Pancreas (tissue), 10 donors: ENCODE measurements at regions not wholly inside any gene's neighbourhood (a gene's known extent, or its start where the extent isn't known, plus 50 kb on each side); places are given as distances from the start of the nearest gene placed in this dataset.

Experiments
- ATAC-seq, 4 donors: fragments of 200-7000 bp; cut with Tn5 transposase; one replicate each; pipeline versions ENCODE4 v1.8.0 to v1.9.1; 2020; ENCODE audit warnings: mild to moderate bottlenecking in 4 of 4, moderate library complexity in 4 of 4
- DNase-seq, 6 donors: peaks; one replicate each; pipeline ENCODE4 v3.0.0-alpha.2; 2020
- FAIRE-seq: peaks from 2 replicates; lab custom pipeline; 2012; peaks lifted over from hg19 to GRCh38; lab: Jason Lieb, UNC
- H3K27ac ChIP-seq, 4 donors: fragments of 200-600 bp; sonication (generic); 1 replicate in 3 of 4; 2 replicates in 1 of 4; pipeline versions ENCODE4 v1.5.0 to v1.8.0; 2020
- H3K27me3 ChIP-seq, 4 donors: fragments of 200-600 bp; one replicate each; pipeline ENCODE4 v1.8.0; 2021
- H3K36me3 ChIP-seq, 3 donors: fragments of 200-600 bp; sonication (generic) in 1 of 3; one replicate each; pipeline versions ENCODE4 v1.5.0 to v1.8.0; 2020 to 2021
- H3K4me1 ChIP-seq, 3 donors: fragments of 200-600 bp; one replicate each; pipeline ENCODE4 v1.8.0; 2021
- H3K4me3 ChIP-seq, 4 donors: fragments of 200-600 bp; sonication (generic) in 2 of 4; one replicate each; pipeline versions ENCODE4 v1.5.0 to v1.8.0; 2020 to 2021
- H3K9me3 ChIP-seq, 4 donors: fragments of 200-600 bp; one replicate each; pipeline ENCODE4 v1.8.0; 2021
- WGBS, 2 donors: extraction: QIAGEN DNeasy Blood & Tissue Kit; methylation state at CpG; one replicate each; pipeline ENCODE4 v1.1.7; 2013; 5-methylcytosine and 5-hydroxymethylcytosine counted together
- intact Hi-C, 3 donors: fragments of 100-400 bp; cut with DNase I; formaldehyde crosslinking; loops; one replicate each; pipeline versions ENCODE4 v1.11.1 to v1.14.2; 2022
- TF ChIP-seq, protein P1 (sequence below), 4 donors: fragments of 200-600 bp; sonication (generic) in 3 of 4; IDR thresholded peaks; one replicate each; pipeline versions ENCODE4 v1.5.0 to v1.8.0; 2021; ENCODE audit warnings: antibody characterized with exemption in 4 of 4
- donor health status: healthy with polysubstance abuse.
- donor health status: DM: no; HTN: no; CAD: no; lungs with moderate emphysema.
- donor health status: DM: no; HTN: no; CAD: no.
- donor health status: control.
- donor health status: control.
- donor health status: Bipolar disorder and iron deficiency.
- donor health status: DM: yes; HTN: yes; CAD: no.
- donor health status: DM: no; HTN: no; CAD: no.
- donor health status: DM: no; HTN: no; CAD: no.
- donor health status: DM: yes; HTN: yes; CAD: no.

DNA sequence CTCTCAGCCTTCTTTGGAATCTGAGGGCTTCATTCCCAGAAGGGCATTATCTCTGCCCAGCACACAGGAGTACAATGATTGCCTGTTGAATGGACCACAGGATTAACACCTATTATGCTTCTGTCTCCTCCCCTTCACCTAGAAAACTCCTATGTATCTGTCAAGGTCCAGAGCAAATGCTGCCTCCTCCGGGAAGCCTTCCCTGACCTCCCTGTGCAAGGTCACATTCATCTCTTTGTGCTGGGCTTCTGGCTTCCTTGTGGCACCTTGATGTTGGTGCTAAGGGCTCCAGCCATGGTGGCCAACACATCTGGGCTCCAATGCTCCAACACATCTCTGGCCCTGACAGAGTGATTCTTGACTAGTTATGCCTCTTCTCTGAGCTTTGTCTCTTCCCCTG is 49.9 kb upstream of the ATP2B2 start:
- 65 to 81% methylated on average over 1 of the region's 1 CpG for WGBS, 2 donors
- no peak for DNase-seq

DNA sequence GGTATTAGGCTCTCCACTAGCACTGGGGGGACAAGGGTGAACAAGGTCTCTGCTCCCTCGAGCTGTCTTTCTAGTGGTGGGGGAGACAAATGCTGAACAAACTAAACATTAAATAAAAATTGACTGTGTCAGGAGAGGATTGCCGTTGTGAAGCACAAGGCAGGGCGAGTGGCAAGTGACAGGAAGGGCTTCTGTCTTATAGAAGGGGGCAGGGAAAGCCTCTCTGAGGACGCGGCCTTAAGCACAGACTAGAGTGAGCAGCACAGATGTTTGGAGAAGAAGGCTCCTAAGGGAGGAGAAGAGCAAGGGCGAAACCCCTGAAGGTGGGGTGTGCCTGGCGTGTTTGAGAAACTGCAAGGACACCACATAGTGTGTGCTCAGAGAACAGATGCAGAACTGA is 50.9 kb upstream of the ATP2B2 start:
- FAIRE-seq (no peak), DNase-seq (no peak), ATAC-seq (no peak)
- 47 to 49% methylated on average over 7 of the region's 7 CpGs for WGBS, 2 donors
- no peaks in the 10 kb centered on the region for H3K9me3 ChIP-seq
- H3K4me3 ChIP-seq = no peak overlapping the region
- no peak overlapping the region for H3K27ac ChIP-seq
- H3K27me3 ChIP-seq = no peaks in the 10 kb centered on the region
- H3K4me1 ChIP-seq = no peaks in the 10 kb centered on the region
- intact Hi-C loops = no loop called here
- TF ChIP-seq, protein P1, sequence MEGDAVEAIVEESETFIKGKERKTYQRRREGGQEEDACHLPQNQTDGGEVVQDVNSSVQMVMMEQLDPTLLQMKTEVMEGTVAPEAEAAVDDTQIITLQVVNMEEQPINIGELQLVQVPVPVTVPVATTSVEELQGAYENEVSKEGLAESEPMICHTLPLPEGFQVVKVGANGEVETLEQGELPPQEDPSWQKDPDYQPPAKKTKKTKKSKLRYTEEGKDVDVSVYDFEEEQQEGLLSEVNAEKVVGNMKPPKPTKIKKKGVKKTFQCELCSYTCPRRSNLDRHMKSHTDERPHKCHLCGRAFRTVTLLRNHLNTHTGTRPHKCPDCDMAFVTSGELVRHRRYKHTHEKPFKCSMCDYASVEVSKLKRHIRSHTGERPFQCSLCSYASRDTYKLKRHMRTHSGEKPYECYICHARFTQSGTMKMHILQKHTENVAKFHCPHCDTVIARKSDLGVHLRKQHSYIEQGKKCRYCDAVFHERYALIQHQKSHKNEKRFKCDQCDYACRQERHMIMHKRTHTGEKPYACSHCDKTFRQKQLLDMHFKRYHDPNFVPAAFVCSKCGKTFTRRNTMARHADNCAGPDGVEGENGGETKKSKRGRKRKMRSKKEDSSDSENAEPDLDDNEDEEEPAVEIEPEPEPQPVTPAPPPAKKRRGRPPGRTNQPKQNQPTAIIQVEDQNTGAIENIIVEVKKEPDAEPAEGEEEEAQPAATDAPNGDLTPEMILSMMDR (IDR thresholded peaks at IDR 0.05) = no peak
- no peaks in the 10 kb centered on the region for H3K36me3 ChIP-seq

More for the DNA sequence above, 49.9 kb upstream of the ATP2B2 start:
- H3K4me1 ChIP-seq = no peaks in the 10 kb centered on the region
- no peak overlapping the region for H3K27ac ChIP-seq
- H3K9me3 ChIP-seq = no peaks in the 10 kb centered on the region
- FAIRE-seq (no peak), ATAC-seq (no peak)
- intact Hi-C loops = no loop called here
- TF ChIP-seq, protein P1 (IDR thresholded peaks at IDR 0.05) = no peak
- H3K4me3 ChIP-seq = no peak overlapping the region
- no peaks in the 10 kb centered on the region for H3K27me3 ChIP-seq
- no peaks in the 10 kb centered on the region for H3K36me3 ChIP-seq

DNA sequence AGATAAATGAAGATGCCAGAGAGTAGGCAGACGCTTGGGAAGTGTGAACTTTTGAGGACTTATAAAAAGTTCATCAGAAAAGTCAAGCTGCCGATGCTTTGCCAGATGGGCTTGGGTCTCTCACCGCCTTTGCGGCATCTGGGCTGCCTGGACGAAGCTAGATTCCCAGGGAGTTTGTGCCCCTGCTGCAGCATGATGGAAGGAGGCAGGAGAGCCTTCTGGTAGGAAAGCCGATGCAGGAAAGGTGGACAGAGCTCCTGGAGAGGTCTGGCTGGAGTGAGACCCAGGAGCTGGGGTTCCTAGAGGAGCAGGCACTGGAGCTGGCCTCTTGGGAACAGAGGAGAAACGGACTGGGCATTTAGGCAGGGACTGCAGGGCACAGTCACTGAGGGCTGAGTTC is 51.9 kb upstream of the ATP2B2 start:
- H3K36me3 ChIP-seq = no peaks in the 10 kb centered on the region
- H3K27me3 ChIP-seq = no peaks in the 10 kb centered on the region
- WGBS, 2 donors = 56 to 60% methylated on average over 7 of the region's 7 CpGs
- intact Hi-C loops = no loop called here
- TF ChIP-seq, protein P1 (IDR thresholded peaks at IDR 0.05) = no peak
- H3K9me3 ChIP-seq = no peaks in the 10 kb centered on the region
- no peak overlapping the region for H3K27ac ChIP-seq
- ATAC-seq (no peak), DNase-seq (no peak), FAIRE-seq (no peak)
- no peaks in the 10 kb centered on the region for H3K4me1 ChIP-seq
- H3K4me3 ChIP-seq = no peak overlapping the region

DNA sequence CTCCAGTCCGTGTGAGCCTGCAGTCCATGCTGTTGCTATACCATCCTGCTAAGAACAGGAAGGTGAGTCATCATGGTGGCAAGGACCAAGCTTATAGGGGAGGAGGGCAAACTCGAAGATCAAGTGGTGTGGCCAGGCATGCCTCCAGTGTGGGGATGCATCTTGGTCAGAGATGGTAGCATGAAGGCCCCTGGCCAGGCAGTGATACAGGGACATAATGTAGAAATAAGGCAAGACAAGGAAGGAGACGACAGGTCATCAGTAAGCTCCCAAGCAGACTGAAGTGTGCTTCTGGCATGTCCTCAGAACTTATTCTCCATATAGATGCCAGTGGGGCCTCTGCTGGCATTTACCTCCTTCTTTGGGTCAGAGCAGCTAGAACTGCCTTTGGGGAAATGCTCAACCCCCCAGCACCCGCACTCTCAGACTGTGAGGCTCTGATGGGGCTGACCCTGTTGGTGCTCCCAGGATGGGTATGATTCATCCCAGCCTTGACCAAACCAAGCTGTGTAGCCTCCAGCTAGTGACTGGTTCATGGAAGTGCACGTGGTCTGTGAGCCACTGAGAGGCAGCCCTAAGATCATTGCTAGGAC is 52.5 kb upstream of the ATP2B2 start:
- intact Hi-C loops = no loop called here
- FAIRE-seq (no peak), DNase-seq (no peak), ATAC-seq (no peak)
- Histone ChIP-seq H3K4me3 (no peak overlapping the region), H3K4me1 (no peaks in the 10 kb centered on the region), H3K9me3 (no peaks in the 10 kb centered on the region), H3K36me3 (no peaks in the 10 kb centered on the region), H3K27me3 (peaks cover 0 to 4% (median 0%) of the 10 kb centered on the region in 4 donors), H3K27ac (no peak overlapping the region)
- TF ChIP-seq, protein P1 (IDR thresholded peaks at IDR 0.05) = no peak
- WGBS, 2 donors = 42 to 50% methylated on average over 5 of the region's 5 CpGs

DNA sequence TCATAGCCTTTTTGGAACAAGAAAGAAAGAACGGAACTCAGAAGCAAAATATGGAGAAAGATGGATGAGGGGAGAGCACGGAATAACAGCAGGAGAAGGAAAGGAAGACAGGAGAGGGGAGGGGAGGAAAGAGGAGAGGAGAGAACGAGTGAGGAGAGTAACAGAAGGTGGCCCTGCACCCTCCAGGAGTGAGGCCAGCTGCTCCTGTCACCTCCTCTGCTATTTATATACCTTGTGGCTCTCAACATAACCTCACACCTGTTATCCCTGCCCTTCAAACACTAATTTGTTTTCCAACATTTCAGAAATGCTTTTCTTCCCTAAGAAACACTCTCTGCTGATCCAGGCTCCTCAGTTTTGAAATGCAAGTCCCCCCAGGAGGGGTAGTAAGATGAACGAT is 53.4 kb upstream of the ATP2B2 start:
- FAIRE-seq = no peak
- WGBS, 2 donors = 30% methylated on average over 4 of the region's 4 CpGs

More for the DNA sequence above, 53.4 kb upstream of the ATP2B2 start:
- Histone ChIP-seq H3K9me3 (no peaks in the 10 kb centered on the region), H3K4me1 (no peaks in the 10 kb centered on the region), H3K4me3 (no peak overlapping the region), H3K27ac (no peak overlapping the region), H3K27me3 (peaks cover 0 to 4% (median 0%) of the 10 kb centered on the region in 4 donors), H3K36me3 (no peaks in the 10 kb centered on the region)
- no peak for ATAC-seq
- intact Hi-C loops = no loop called here
- TF ChIP-seq, protein P1 (IDR thresholded peaks at IDR 0.05) = no peak
- DNase-seq = no peak
